ENCODE measurements at regions not wholly inside any gene's neighbourhood (a gene's known extent, or its start where the extent isn't known, plus 50 kb on each side); places are given as distances from the start of the nearest gene placed in this dataset.

GRCh38 chr7:155981703-155982102 is 169.4 kb upstream of the SHH start:
- no peak overlapping the region for H3K4ac ChIP-seq (ENCODE audit: low read depth, low read length)
- no peaks in the 10 kb centered on the region for H3K79me1 ChIP-seq (ENCODE audit: low read depth in 1 of 2, low read length in 2 of 2)
- in situ Hi-C loops (cut with MboI; ENCODE audit: low sequenced_read_pairs) (no loop called here), intact Hi-C loops (cut with micrococcal nuclease) (no loop called here), dilution Hi-C loops (cut with HindIII; ENCODE audit: low sequenced_read_pairs, unreplicated experiment) (no loop called here)
- H2AK5ac ChIP-seq (ENCODE audit: low read depth, low read length) = no peak overlapping the region
- H2BK15ac ChIP-seq (ENCODE audit: low read depth, low read length) = no peak overlapping the region
- H3K23ac ChIP-seq (ENCODE audit: low read depth, low read length) = no peak overlapping the region
- no peak overlapping the region for H2AFZ ChIP-seq (replicated peaks; ENCODE audit: low read length, poor library complexity)
- peaks cover 28% of the 10 kb centered on the region for H3K9me3 ChIP-seq (ENCODE audit: control insufficient read depth, insufficient read depth, low read length)
- no peaks in the 10 kb centered on the region for H3K27me3 ChIP-seq (ENCODE audit: control insufficient read depth, insufficient read depth, low read length)
- no peak overlapping the region for H4K91ac ChIP-seq (ENCODE audit: insufficient read depth, low read depth, low read length)
- H3K56ac ChIP-seq (ENCODE audit: extremely low read depth, insufficient read depth, low read length) = no peak overlapping the region
- no peaks in the 10 kb centered on the region for H3K36me3 ChIP-seq (ENCODE audit: control insufficient read depth, insufficient read depth, low read length)
- no peak overlapping the region for H3K4me3 ChIP-seq (ENCODE audit: insufficient read depth, low read depth, low read length)
- BruUV-seq (replicated peaks) = no TSS peak
- no peak for DNase-seq
- no peak overlapping the region for H3K9ac ChIP-seq (ENCODE audit: low read depth, low read length)
- no peak overlapping the region for H4K8ac ChIP-seq (ENCODE audit: low read depth in 2 of 2, low read length in 2 of 2)
- TF ChIP-seq SMC3 (IDR thresholded peaks at IDR 0.05; ENCODE audit: low read depth, low read length) = no peak
- TF ChIP-seq BHLHE40 (IDR thresholded peaks at IDR 0.05; ENCODE audit: low read depth, low read length) = no peak
- TF ChIP-seq RCOR1 (IDR thresholded peaks at IDR 0.05; ENCODE audit: insufficient replicate concordance, low read length) = no peak
- TF ChIP-seq CHD1 (IDR thresholded peaks at IDR 0.05; ENCODE audit: low read depth, low read length) = no peak
- no peak for TF ChIP-seq MXI1 (IDR thresholded peaks at IDR 0.05; ENCODE audit: borderline replicate concordance, low read depth, low read length)
- no peak for TF ChIP-seq MAFK (IDR thresholded peaks at IDR 0.05; ENCODE audit: low read depth, low read length)
- TF ChIP-seq CTCF (conservative IDR thresholded peaks at IDR 0.05; ENCODE audit: low read depth, low read length) = no peak
- no peak for TF ChIP-seq MAZ (IDR thresholded peaks at IDR 0.05; ENCODE audit: borderline replicate concordance, low read depth, low read length)
- TF ChIP-seq FOS (IDR thresholded peaks at IDR 0.05; ENCODE audit: low read depth, low read length) = no peak
- no peak for TF ChIP-seq RAD21 (IDR thresholded peaks at IDR 0.05; ENCODE audit: low read length)
- no peak for TF ChIP-seq CEBPB (IDR thresholded peaks at IDR 0.05; ENCODE audit: low read depth, low read length)
- TF ChIP-seq RFX5 (IDR thresholded peaks at IDR 0.05; ENCODE audit: low read depth, low read length) = no peak
- TF ChIP-seq NFE2L2 (IDR thresholded peaks at IDR 0.05; ENCODE audit: low read depth, low read length) = no peak
- TF ChIP-seq, protein P1, sequence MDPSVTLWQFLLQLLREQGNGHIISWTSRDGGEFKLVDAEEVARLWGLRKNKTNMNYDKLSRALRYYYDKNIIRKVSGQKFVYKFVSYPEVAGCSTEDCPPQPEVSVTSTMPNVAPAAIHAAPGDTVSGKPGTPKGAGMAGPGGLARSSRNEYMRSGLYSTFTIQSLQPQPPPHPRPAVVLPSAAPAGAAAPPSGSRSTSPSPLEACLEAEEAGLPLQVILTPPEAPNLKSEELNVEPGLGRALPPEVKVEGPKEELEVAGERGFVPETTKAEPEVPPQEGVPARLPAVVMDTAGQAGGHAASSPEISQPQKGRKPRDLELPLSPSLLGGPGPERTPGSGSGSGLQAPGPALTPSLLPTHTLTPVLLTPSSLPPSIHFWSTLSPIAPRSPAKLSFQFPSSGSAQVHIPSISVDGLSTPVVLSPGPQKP (IDR thresholded peaks at IDR 0.05; ENCODE audit: borderline replicate concordance, low read depth, low read length) = no peak
- no peak for TF ChIP-seq POLR2A (IDR thresholded peaks at IDR 0.05; ENCODE audit: low read depth, low read length)
- TF ChIP-seq, protein P2, sequence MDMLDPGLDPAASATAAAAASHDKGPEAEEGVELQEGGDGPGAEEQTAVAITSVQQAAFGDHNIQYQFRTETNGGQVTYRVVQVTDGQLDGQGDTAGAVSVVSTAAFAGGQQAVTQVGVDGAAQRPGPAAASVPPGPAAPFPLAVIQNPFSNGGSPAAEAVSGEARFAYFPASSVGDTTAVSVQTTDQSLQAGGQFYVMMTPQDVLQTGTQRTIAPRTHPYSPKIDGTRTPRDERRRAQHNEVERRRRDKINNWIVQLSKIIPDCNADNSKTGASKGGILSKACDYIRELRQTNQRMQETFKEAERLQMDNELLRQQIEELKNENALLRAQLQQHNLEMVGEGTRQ (IDR thresholded peaks at IDR 0.05; ENCODE audit: low read depth, low read length) = no peak
- no peak overlapping the region for H3K14ac ChIP-seq (replicated peaks; ENCODE audit: low read depth, low read length)
- 27% methylated on average over 2 of the region's 2 CpGs; no CpG with 5 or more reads in 1 of the 2 experiments for WGBS, 2 experiments (ENCODE audit: extremely low coverage in 2 of 2, insufficient read length in 1 of 2)
- no peak overlapping the region for H3K18ac ChIP-seq (ENCODE audit: low read depth, low read length)
- H4K20me1 ChIP-seq (ENCODE audit: insufficient read depth, low read length) = no peaks in the 10 kb centered on the region
- H3K9me1 ChIP-seq (ENCODE audit: insufficient read depth, low read length) = no peaks in the 10 kb centered on the region
- no peak overlapping the region for H2AK9ac ChIP-seq (replicated peaks; ENCODE audit: low read depth, low read length, poor library complexity)
- no peak overlapping the region for H2BK20ac ChIP-seq (ENCODE audit: low read depth, low read length)
- H3K4me2 ChIP-seq (ENCODE audit: low read depth, low read length) = no peak overlapping the region
- no peak overlapping the region for H2BK120ac ChIP-seq (ENCODE audit: low read depth, low read length)
- H4K5ac ChIP-seq (ENCODE audit: low read depth, low read length) = no peak overlapping the region
- POLR2A ChIA-PET (ENCODE audit: unreplicated experiment) = no interaction called here
- H3K4me1 ChIP-seq (ENCODE audit: control insufficient read depth, insufficient read depth, low read length) = no peaks in the 10 kb centered on the region
- no peak for ATAC-seq (ENCODE audit: low read depth)
- no peak overlapping the region for H3K27ac ChIP-seq (ENCODE audit: insufficient read depth, low read length)
- peak overlapping the region; percentile 8 for H2BK5ac ChIP-seq (ENCODE audit: low read depth, low read length, poor library complexity, severe bottlenecking)
- CTCF ChIA-PET = interaction anchor here (0.6 kb wide), 1 partner anchor 125 kb away, joined by 3 read pairs; no protein-coding TSS in a partner anchor
